Activated T-cell treated with anti-CD3 and anti-CD28 coated beads, Interleukin-2, amount 50 U/mL, for 48 hours (primary cell): ENCODE measurements at regions not wholly inside any gene's neighbourhood (a gene's known extent, or its start where the extent isn't known, plus 50 kb on each side); places are given as distances from the start of the nearest gene placed in this dataset.
"Not testable (repeated sequence)": the region's sequence is repeated elsewhere in the genome, so short reads cannot be mapped to it uniquely, and the experiment has no call there.

Experiments used
- DNase-seq, 2 experiments: peaks; one replicate each; pipeline ENCODE4 v3.0.0-alpha.2; 2020

- DNase-seq = peak in 1 of 2 experiments; percentile 1
Measured at GRCh38 chr1:181173761-181174447, 85.4 kb downstream of the IER5 start.

- peak in 1 of 2 experiments; percentile 9 for DNase-seq
Measured at GRCh38 chr1:181174861-181175260, 86.4 kb downstream of the IER5 start.

DNA sequence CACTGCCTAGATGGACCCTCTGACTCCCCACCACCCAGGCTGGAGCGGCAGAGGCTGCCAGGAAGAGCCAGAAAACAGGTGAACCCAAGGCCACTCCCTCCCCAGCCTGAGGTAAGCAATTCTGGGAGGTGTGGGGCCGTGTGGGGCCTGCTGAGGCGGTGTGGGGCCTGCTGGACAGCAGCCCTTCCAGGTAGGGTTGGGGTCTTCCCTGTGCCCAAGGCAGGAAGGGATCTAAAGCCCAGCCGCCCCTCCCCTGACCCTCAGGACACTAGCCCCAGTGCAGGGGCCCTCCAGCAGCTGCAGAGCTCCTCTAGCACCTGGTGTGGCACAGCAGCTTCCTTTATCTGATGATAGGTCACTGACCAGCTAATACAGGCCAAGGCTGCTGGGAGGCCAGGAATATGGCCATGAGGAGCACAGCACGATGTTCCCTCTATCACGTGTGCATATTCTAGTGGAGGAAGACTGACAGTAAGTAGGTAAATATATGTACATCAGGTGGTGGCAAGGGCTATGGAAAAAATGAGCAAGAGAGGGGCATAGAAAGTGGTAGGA is 86.9 kb downstream of the IER5 start:
- DNase-seq = peak in 1 of 2 experiments; percentile 7

GRCh38 chr1:181175955-181176354 is 87.5 kb downstream of the IER5 start:
- DNase-seq = peak in 1 of 2 experiments; percentile 10

DNA sequence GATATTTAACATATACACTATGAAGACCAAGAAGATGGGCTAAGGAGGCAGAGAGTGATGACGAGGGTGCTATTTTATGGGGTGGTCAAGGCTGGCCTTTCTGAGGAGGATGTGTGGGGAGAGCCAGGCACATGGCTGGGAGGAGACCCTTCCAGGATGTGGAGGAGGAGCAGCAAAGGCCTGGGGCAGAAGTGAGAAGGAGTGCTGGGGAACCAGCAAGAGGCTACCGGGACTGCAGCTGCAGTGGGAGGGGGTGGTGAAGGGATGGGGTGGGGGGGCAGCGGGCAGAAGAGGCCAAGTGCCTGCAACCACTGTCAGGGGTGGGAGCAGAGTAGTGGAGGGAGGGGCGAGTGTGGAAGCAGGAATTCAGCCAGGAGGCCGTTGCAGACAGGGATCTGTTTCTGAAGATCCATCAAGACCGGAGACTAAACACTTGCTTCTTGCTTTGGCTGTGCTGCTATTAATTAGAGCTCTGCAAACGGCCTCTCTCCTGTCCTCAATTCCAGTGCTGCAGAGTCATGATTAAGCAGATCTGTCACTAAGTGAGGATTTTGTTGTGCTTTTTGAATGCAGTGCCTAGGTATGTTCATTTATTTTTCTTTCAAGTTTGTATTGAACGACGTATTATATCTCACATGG is 89.9 kb downstream of the IER5 start:
- DNase-seq = peak in 1 of 2 experiments; percentile 1

GRCh38 chr1:181179279-181179986 is 90.9 kb downstream of the IER5 start:
- peak in 1 of 2 experiments; percentile 1 for DNase-seq

- DNase-seq = peak; percentile 38 to 42
Measured at GRCh38 chr1:181179987-181180365, 91.5 kb downstream of the IER5 start.

DNA sequence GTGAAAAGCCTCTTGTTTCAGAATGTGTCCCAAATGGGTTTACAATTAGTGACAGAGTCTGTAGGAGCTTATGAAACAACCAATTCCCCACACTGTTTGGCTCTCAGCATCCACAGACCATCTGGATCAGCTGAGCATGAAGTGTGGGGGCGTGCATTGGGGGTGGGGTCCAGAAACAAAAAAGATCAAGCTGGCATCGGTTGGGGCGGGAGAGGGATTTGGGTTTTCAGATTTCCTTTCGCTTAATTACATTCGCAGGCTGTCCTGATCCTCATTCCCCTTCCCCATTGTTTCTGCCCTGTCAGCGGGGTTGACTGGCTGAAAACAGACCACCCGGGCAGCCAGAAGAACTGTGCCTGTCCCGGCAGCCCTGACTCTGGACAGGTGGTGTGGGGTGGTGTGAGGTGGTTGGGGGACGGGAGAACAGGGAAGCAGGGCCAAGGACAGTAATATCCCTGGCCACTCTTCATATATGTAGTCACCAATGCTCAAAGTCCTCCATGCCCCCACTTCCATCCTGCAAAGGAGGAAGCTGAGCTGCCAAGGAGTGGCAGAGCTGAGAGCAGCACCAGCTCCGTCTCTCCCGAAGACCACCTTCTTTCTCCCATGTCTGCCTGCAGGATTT is 92.0 kb downstream of the IER5 start:
- peak in 1 of 2 experiments; percentile 16 for DNase-seq

- peak in 1 of 2 experiments; percentile 10 for DNase-seq
Measured at GRCh38 chr1:181181792-181182585, 93.5 kb downstream of the IER5 start.

GRCh38 chr1:181184621-181185020 is 96.1 kb downstream of the IER5 start:
- peak in 1 of 2 experiments; percentile 13 for DNase-seq

DNA sequence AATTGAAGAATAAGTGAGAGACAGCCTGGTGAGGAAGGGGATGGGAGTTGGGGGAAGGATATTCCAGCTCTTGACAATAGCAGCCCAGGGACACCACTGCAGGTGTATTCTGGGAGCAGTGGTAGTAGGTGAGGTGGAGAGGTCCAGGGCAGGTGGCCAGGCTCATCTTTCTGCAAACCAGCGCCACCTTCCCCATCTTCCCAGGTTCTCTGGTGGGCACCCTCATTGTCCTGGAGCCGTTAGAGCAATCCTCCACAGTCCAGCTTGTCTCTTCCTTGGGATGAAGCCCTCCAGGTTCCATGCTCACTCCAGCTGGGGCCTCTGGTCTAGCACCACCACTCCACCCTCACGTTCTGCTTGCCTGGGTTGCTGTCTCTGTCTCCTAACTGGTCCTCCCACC is 97.0 kb downstream of the IER5 start:
- DNase-seq = peak in 1 of 2 experiments; percentile 6

DNA sequence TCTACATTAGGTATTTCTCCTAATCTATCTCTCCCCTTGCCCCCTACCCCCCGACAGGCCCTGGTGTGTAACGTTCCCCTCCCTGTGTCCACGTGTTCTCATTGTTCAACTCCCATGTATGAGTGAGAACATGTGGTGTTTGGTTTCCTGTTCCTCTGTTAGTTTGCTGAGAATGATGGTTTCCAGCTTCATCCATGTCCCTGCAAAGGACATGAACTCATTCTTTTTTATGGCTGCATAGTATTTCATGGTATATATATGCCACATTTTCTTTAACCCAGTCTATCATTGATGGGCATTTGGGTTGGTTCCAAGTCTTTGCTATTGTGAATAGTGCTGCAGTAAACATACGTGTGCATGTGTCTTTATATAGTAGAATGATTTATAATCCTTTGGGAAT is 97.6 kb downstream of the IER5 start:
- DNase-seq = not testable (repeated sequence)

GRCh38 chr1:181187337-181188126 is 99.0 kb downstream of the IER5 start:
- no peak for DNase-seq

DNA sequence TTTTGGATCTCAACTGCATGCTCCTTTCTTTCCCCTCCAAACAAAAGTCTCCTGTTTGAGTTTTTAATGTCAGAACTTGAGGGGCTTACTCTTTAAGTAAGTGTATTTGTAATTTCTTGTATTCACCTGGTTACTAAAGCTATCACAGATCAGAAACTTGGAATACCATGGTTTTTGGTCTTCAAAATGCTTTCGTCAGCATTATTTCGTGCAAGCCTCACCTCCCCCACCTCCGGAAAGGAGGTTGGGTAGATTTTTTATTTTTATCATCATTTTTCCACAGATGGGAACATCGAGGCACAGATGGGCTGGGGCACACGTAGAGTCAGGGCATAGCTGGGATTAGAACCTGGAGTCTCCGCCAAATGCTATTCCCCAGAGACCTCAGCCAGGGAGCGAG is 100.7 kb downstream of the IER5 start:
- DNase-seq = no peak

DNA sequence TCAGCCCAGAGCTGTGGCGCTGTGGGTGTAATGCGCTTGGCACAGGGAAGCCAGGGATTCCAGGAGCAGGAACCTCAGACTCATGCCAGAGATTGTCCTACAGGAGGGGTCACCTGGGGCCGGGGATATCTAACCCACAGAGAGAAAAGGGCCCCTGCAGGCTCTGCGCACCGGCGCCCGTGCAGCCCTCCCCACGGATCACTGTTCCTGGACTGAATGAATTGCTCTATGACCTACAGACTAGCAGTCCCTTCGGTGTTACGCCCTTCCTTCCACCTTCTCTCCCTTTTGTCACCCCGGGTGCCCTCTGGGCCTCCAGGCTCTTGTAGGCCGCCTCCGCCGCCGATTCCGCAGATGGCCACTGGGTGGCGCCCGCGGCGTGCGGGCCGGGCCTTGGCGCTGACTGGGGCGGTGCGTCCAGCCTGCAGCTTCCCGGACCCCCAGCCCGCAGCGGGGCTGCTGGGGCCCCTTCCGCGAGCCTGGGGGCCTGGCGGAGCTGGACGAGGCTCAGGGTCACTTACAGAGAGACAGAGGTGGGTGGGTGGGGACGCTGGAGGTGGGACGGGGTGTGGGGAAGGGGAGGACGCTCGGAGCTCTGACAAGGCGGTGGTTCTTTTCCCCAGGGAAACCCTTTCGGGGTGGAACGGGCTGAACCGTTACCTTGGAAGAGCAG is 101.3 kb downstream of the IER5 start:
- DNase-seq = peak; percentile 90

DNA sequence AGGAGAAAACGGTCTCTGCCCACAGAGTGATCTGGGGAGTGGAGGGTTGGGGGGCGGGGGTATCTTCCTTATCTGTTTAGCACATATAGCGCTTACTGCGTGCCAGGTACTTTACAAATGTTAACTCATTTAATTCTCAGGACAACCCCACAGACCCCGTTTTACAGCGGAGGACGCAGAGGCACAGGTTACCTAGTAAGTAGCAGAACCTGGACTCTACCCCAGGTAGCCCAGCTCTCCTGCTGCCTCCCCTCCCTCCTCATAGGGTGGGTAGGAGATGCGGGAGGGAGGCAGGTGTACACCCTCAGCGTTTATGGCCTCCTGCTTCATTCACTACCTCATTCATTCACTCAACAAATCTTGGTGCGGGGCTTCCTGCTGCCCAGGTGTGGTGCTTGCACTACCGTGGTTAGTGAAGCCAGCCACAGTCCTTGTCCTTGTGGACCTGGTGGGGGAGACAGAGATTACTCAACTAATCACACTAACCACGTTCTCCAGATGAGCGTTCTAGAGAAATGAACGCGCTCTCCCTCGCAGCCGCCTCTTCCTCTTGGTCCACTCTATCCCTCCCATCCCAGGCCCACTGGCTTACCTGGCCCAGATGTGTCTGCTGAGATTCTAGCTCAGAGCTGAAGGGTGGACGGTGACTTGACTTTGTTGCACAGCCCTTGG is 102.0 kb downstream of the IER5 start:
- peak in 1 of 2 experiments; percentile 25 for DNase-seq

GRCh38 chr1:181191494-181192040 is 103.1 kb downstream of the IER5 start:
- no peak for DNase-seq

DNA sequence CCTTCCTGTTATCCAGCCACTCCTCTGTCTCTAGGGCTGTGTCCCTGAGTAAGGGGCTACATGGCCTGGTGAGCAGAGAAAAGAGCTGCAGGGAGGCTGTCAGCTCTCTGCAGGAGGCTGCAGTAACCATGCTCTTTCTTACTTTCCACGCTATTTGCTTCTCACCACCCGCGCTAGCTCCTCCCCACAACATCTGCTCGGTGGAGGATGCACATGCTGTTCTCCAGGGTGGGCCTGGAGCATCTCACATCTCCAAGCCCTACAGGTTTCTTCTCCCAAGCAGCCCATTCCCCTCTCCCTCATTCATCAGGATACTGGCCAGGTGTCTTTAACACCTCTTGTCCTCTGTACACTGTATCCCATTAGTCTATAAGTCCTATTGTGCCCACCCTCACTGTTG is 103.8 kb downstream of the IER5 start:
- DNase-seq = no peak

DNA sequence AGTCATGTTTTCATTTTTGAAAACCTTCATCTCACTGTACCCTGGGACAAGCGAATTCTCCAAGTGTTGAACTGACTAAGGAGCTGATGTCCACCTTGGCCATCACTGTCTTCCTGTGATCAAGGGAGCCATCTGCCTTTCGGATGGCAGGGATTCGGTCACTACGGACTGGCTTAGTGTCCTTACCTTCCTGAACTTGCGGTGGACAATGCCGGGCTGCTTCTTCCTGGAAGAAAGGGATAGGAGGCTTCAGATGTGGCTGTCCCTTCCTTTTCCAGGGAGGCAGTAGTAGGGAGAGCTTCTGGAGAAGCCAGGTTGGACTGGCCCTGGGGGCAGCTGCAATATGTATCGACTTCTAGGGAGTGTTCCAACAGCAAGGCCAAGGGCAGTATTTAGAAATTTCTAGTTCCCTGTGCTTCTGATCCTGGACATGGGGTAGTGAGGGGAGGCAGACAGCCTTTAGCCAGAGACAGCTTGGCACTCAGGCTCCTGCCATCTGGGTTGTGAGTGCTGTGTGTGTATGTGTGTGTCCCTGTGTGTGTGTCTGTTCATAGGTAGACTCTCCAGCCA is 114.6 kb downstream of the IER5 start:
- no peak for DNase-seq
